ENCODE measurements at regions not wholly inside any gene's neighbourhood (a gene's known extent, or its start where the extent isn't known, plus 50 kb on each side); places are given as distances from the start of the nearest gene placed in this dataset.

- no peak for TF ChIP-seq CTCF (IDR thresholded peaks at IDR 0.05 in 4 of 5, conservative IDR thresholded peaks at IDR 0.05 in 1 of 5)
- no peak for TF ChIP-seq POLR2A (IDR thresholded peaks at IDR 0.05)
Measured at GRCh38 chr4:26034849-26035248, 120.8 kb downstream of the SMIM20 start.
